Inferior parietal cortex (tissue), 1 donor: ENCODE measurements at regions not wholly inside any gene's neighbourhood (a gene's known extent, or its start where the extent isn't known, plus 50 kb on each side); places are given as distances from the start of the nearest gene placed in this dataset.
"Not testable (repeated sequence)": the region's sequence is repeated elsewhere in the genome, so short reads cannot be mapped to it uniquely, and the experiment has no call there.

ENCODE experiments used
- DNase-seq: peaks from one replicate; pipeline ENCODE4 v3.0.0-alpha.2; 2016; ENCODE audit errors: extremely low spot score

GRCh38 chr5:38789134-38789533 lies 56.7 kb upstream of the OSMR start:
- no peak for DNase-seq

GRCh38 chr5:38789777-38790176 lies 56.0 kb upstream of the OSMR start:
- no peak for DNase-seq

GRCh38 chr5:38790268-38790667 lies 55.5 kb upstream of the OSMR start:
- DNase-seq, result no peak

- DNase-seq, result no peak
These were observed 54.9 kb upstream of the OSMR start for GRCh38 chr5:38790891-38791290.

- no peak for DNase-seq
These were observed 52.7 kb upstream of the OSMR start for GRCh38 chr5:38793099-38793498.

- DNase-seq, result not testable (repeated sequence)
These were observed 51.8 kb upstream of the OSMR start for GRCh38 chr5:38794037-38794436.

GRCh38 chr5:38794986-38795385 lies 50.8 kb upstream of the OSMR start:
- DNase-seq, result no peak

- DNase-seq, result no peak
These were observed 49.6 kb upstream of the OSMR start for GRCh38 chr5:38795986-38796741.
